LNCAP (cell line): ENCODE measurements at regions not wholly inside any gene's neighbourhood (a gene's known extent, or its start where the extent isn't known, plus 50 kb on each side); places are given as distances from the start of the nearest gene placed in this dataset.

Experiments
- TF ChIP-seq, protein P1 (sequence below): fragments of 450-650 bp; IDR thresholded peaks from 2 replicates; pipeline ENCODE4 v1.5.1; 2017; ENCODE audit warnings: mild to moderate bottlenecking

- TF ChIP-seq, protein P1, sequence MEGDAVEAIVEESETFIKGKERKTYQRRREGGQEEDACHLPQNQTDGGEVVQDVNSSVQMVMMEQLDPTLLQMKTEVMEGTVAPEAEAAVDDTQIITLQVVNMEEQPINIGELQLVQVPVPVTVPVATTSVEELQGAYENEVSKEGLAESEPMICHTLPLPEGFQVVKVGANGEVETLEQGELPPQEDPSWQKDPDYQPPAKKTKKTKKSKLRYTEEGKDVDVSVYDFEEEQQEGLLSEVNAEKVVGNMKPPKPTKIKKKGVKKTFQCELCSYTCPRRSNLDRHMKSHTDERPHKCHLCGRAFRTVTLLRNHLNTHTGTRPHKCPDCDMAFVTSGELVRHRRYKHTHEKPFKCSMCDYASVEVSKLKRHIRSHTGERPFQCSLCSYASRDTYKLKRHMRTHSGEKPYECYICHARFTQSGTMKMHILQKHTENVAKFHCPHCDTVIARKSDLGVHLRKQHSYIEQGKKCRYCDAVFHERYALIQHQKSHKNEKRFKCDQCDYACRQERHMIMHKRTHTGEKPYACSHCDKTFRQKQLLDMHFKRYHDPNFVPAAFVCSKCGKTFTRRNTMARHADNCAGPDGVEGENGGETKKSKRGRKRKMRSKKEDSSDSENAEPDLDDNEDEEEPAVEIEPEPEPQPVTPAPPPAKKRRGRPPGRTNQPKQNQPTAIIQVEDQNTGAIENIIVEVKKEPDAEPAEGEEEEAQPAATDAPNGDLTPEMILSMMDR = no peak
These were observed 1391.7 kb upstream of the MIR17HG start for GRCh38 chr13:89955773-89956172.

- TF ChIP-seq, protein P1 = no peak
These were observed 1388.4 kb upstream of the MIR17HG start for GRCh38 chr13:89959074-89959473.

GRCh38 chr13:89965252-89965651 lies 1382.2 kb upstream of the MIR17HG start:
- TF ChIP-seq, protein P1 = no peak

- TF ChIP-seq, protein P1 = no peak
These were observed 1381.0 kb upstream of the MIR17HG start for GRCh38 chr13:89966524-89966923.

DNA sequence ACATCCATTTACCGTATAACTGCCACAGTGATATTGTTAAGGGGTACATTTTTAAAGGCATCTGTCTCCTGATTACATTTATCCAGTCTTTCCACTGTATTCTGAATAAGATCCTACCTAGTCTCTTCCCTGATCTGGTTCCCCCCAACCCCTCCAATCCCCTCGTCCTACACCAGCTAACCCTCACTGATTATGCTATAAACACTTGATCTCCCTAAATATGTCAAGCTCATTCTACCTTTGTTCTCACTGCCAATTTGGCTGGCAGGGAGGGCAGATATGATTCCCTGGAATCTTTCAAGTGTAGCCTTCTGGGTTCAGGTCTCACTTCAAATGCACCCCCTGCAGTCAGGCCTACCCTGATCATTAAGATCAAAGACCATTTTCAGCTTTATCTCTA lies 1379.8 kb upstream of the MIR17HG start:
- TF ChIP-seq, protein P1 = no peak

DNA sequence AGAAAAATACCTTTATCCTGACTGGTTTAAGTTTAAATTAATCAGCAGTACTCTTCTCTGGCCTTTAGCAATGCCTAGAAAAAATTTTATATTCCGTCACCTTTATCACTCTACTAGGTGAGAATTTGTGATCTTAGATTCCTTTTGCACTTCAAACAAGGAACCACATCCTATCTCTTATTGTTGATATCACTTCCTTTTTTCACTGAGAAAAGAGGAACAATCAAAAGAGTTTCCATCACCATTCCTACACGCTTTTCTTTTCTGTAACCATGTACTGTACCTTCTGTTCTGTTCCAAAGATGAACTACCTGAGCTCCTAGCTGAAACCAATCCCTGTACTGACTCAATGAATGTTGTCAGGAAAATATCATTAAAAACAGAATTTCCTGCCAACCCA lies 1379.0 kb upstream of the MIR17HG start:
- TF ChIP-seq, protein P1 = no peak

DNA sequence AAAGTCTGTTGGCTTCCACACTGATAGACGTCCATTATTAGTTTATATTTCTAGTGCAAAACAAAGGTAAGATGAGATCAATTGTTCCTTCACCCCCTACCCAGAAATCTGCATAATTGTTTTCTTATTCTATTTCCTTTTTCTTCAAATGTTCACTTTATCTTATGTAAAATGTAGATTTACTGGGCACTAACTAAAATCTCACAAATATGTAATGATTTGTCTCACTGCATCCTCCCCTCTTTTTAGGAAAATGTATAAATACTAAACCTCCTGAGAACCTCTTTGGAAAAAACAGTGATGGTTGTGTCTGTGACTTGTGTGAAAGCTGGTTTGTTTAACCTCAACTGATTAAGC lies 1377.2 kb upstream of the MIR17HG start:
- TF ChIP-seq, protein P1 = no peak

DNA sequence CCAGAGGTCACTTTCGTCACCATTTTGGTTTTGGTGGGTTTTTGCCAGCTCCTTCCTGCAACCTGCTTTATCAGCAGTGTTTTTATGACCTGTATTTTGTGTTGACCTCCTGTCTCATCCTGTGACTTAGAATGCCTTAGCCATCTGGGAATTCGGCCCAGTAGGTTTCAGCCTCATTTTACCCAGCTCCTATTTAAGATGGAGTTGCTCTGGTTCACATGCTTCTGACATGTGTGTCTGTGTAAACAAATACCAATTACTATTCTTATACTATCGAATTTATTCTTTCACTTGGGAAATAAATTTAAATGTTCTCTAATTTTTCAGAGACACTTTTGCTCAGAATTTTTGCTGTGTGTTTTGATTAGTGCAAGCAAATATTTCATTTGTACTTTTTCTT lies 1370.3 kb upstream of the MIR17HG start:
- TF ChIP-seq, protein P1 = no peak
